ENCODE measurements at regions not wholly inside any gene's neighbourhood (a gene's known extent, or its start where the extent isn't known, plus 50 kb on each side); places are given as distances from the start of the nearest gene placed in this dataset.
"Not testable (repeated sequence)": the region's sequence is repeated elsewhere in the genome, so short reads cannot be mapped to it uniquely, and the experiment has no call there.

DNA sequence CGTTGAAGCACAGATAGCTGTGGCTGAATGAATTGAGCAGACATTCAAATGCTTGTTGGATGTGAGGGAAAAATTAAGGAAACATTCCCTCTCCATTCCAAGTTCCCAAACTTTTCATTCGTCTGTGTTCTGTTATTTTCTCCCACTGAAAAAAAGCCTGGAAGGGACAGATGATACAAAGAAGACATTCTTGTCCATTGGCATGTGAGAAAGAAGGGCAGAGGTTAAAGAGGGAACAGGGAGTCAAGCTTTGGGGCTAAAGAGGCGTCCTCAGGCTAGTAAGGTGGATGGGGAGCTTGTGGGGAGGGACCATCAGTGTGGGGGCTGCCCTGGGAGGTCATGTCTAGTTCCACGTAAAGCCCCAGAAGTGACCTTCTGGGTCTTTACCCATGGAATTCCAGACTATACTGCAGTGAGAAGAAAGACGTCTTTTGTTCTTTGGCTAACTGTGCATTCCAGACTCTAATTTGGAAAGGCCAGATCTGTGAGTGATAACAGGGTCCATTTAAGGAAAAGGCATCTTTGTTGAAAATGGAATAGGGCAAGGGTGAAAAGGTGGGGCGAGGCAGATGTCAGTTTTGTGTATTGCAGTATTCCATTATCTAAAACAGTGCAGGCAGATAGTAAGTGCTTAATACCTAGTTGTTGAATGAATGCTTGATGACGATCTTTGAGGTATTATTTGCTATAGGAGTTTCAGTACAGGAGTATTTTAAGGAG is 117.5 kb downstream of the SOX4 start:
- no peak for DNase-seq

DNA sequence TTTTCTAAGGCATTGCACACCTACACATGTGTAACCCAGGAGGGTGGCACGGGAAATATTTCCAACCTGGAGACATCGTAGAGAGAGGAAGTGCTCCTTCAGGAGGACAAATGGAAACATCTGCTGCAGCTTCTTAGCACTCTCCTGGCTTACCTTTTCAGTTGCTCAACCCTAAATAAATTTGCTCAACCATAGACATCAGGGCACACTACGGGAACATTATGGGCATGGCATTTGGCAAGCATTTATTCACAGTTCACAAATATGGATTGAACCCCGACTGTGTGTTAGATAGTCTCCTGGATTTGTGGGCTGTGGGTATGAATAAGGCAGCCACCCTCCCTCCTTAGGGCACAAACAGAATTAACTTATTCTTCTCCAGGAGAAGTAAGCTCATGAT is 118.7 kb downstream of the SOX4 start:
- DNase-seq = no peak

DNA sequence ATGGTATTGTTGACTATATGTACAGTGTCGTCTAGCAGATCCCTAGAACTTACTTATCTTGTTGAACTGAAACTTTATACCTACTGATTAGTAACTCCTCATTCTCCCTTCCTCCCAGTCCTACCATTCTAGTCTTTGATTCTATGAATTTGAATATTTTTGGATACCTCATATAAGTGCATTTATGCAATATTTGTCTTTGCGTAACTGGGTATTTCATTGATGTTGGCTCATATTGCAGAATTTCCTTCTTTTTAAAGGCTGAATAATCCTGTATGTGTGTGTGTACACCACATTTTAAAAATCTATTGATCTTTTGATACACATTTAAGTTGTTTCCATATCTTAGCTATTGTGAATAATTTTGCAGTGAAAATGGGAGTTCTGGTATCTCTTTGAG is 119.9 kb downstream of the SOX4 start:
- DNase-seq = no peak

DNA sequence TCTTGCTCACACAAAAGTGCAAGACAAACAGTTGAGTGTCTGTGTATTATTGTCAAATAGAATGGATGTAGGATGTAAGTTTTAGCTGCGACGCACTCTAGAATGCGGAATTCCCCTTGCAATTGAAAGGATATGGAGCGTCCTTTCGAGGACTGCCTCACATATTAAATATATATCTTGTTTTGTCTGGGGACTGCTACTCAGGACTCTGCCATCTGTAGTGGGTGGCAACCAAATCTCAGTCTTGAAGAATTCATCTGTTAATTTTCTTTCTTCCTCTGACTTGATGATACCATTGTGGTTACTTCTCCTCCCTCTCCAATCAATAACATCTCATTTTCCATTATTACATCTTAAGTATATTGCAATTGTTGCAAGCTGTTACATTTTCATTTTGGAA is 121.6 kb downstream of the SOX4 start:
- no peak for DNase-seq

DNA sequence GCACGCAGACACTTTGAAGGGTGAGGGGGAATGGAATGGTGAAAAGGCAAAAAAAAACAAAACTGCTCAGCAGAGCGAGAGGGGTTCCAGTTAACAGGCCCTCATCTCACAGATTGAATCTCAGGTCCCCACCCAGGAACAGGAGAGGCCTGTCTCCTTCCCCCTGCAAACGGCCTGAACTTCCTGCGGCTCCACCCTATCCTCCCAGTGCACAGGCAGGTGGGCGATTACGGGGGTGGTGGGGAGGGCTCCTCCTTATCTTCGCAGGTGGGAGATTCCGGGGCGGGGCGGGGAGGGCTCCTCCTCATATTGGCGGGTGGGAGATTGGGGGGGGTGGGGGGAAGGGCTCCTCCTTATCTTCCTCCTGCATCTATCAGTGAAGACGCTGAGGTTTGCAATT is 129.0 kb downstream of the SOX4 start:
- DNase-seq = no peak

DNA sequence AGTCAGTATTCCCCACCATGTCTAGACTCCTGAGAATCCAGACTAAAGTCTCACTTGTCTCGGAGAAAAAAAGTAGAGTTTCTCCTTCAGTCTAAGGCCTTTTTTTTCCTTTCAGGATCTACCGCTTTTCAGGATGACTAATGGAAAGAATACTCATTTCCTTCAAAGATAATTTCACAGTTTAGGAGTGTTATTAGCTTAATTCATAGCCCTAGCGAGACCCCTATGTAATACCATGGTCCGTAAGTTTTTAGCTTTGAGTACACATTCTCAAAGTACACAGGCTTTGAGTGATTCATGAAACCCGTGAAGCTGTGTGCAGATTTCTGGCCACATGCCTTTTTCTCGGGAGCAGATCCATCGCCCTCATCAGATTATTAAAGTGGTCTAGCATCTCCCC is 133.1 kb downstream of the SOX4 start:
- no peak for DNase-seq

DNA sequence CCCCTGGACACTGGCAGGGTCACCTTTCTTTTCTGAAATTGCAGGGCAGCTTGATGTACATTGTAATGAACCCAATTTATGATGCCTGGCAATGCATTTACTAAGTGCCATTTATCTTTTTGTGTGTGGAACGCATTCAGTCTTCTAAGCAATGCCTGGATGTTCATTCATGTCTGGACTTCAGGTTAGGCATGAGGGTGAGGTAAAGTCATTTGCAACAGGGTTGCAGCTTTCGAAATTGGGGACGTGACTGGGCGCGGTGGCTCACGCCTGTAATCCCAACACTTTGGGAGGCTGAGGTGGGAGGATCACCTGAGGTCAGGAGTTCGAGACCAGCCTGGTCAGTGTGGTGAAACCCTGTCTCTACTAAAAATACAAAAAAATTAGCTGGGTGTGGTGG is 134.6 kb downstream of the SOX4 start:
- DNase-seq = no peak

DNA sequence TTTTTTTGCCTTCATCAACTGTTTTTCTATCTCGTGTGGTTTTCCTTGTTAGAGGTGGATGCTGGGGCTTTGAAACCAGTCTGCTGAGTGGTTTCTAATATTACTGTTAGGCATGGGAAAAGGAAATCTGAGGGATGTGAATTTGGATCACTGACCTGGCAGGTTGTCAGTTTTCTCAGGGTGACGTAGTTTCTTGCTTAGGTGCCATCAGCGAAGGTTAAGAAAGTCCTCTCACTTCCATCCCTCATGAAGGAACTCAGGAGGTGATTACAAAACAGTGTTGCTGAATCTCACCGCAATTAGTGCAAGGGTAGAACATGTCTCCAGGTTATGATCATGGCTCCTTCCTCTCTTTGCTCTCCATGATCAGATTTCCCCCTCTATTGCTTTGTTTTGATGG is 135.9 kb downstream of the SOX4 start:
- DNase-seq = no peak

DNA sequence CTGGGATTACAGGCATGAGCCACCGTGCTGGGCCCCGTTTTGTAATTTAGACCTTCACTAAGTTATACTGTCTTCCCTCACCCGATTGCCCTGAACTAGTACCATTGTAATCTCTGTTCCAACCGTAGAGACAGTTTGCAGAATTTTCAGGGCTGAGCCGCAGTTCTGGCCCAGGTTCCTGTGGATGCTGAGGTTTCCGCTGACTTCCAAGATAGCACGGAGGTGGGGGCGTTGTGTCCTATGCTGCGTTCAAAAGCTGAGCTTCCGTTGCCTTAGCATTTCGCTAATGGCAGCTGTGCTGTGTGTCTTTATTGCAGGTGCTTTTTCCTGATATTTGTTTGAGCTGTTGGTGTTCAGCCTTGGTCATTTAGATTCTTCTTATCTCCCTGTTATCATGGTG is 137.0 kb downstream of the SOX4 start:
- DNase-seq = no peak

DNA sequence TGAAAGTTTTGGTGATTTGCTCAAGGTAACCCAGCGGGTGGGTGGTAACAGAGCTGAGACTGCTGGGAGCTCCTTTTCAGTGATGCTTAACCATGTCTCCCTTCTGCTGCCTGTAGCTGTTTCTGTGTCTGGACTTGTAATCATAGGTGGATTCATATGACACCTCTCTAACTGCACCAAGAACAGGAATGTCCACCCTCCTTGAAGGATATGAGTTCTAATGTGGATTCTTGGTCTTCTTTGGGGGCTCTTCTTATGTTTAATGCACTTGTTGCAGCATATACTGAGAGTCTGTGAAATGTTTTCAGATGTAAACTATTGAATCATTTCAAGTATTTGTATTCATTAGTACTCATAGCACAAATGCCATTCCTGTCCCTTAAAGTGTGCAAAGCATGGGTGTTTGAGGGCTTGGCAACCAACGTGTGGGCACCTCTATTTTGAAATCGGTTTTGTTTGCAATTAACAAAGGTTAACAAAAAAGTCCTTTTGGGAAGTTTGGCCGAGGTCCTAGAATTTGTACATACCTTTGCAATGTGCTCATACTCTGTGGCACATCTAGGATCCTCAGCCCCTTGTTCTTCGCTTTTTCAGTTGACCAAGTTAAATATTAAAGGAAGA is 138.0 kb downstream of the SOX4 start:
- DNase-seq = peak; percentile 16

DNA sequence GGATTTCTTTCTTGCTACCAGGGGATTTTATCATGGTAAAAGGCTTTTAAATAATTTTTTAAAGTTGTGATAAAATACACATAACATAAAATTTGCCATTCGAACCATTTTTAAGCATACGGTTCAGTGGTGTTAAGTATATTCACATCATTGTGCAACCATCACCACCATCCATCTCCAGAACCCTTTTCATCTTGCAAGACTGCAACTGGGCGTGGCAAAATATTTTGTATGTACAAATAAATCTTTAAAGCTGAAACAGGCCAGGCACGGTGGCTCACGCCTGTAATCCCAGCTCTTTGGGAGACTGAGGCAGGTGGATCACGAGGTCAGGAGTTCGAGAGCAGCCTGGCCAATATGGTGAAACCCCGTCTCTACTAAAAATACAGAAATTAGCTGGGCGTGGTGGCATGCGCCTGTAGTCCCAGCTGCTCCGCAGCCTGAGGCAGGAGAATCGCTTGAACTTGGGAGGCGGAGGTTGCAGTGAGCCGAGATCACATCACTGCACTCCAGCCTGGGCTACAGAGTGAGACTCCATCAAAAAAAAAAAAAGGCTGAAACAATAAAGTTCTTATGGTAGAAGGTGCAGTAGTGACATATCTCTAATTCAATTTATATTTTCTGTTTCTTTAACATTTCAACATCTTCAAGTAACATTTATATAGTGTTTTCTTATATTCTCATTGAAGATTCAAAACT is 138.6 kb downstream of the SOX4 start:
- not testable (repeated sequence) for DNase-seq

DNA sequence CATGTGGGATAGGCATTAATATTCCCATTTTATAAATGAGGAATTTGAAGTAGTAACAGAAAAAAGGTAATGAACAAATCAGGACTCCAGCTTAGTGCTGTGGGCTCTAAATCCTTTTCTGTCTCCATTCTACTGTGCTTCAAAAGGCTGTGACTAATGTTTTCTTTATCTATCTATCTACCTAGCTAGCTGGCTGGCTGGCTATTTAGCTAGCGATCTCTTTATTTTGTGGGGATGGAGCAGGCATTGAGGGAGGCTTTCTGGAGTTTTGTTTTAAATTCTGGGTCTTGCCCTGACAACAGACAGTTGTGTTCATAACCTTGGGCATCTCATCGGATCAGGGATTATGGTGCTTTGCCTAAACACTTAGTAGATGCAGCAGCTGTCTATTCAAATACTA is 139.2 kb downstream of the SOX4 start:
- no peak for DNase-seq

DNA sequence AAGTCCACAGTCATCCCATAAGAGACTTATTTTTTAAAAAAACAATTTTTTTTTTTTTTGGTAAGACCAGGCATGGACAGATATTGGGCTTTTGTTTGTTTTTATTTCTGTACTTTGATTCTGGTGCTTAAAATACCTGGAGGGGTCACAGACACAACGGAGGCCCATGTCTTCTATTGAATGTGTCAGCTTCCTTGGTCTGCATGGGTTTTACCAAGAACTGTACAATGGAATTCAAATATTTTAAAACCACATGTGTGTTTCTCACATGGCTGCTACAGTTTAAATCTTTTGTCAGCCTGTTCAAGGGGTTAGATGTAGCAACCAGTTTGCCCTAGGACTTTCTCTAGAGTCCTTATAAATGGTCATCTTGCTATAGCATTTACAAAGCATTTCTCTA is 139.8 kb downstream of the SOX4 start:
- no peak for DNase-seq

DNA sequence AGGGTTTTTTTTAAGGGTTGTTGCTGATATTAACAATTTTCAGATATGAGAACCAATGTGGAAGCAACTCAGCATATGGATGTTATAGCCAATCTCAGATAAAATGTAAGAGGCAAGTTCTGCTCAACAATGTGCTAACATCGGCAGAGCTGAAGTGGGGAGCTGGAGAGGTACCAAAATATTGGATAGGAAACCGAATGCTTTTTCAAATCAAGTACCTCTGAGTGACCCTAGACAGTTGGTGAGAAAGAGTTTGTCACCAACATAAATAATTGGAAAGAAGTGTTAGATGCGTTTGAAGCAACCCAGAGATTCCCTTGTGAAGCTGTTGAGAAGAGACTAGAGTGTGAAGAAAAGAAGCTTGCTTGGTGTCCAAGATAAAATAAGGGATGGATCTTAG is 140.7 kb downstream of the SOX4 start:
- no peak for DNase-seq

DNA sequence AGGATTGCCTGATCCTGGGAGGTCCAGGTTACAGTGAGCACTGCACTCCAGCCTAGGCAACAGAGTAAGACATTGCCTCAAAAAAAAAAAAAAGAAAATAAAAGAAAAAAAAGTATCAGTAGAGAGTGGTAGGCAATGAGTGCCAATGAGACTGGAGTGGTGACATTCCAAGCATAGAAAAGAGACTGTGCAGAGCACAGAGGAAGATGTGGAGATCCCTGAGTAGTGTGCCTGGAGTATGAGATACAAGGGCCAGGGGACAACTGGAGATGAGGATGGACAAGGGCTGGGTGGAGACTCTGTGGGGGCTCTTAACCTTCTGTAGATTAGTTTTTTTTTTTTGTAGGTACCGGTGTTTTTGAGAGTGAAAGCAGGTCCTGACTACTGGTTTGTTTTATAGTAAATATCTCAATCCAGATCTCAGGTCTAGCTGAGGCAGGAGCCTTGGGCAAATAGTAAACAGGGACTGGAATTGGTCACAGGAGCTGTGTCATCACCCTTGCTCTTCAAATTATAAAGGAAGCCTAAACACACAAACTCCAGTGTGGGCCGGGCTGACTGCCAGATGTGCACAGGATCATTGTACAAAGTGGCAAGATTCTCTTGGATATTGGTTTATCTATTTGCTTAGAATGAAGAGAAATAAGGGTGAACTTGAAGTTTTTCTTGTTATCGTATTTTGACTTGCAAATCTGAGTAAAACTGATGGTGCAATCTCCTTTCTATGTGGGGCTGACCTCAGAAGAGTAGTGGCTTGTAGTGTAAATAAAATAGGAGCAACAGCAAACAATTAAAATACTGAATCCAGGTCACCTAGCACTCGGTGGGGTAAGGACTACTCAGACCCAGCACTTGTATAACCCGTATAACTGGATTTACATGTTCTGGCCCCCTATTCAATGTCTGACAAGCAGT is 144.9 kb downstream of the SOX4 start:
- DNase-seq = peak; percentile 4

DNA sequence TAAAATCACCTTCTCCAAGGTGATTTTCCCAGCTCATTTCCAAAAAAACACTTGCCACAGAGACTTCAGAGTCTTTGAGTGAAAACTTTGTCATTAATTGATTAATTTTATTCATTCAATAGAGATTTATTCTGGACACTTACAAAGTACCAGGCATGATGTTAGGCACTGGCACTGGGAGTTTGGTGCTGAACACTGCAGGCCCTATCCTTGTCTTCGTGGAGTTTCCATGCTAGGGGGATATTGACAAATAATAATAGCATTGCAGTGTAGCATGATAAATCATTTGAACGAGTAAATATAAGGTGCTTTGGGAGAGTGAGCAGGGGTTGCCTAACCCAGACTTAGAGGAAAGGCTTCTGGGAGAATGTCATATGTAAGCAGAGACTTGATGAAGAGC is 145.7 kb downstream of the SOX4 start:
- no peak for DNase-seq

DNA sequence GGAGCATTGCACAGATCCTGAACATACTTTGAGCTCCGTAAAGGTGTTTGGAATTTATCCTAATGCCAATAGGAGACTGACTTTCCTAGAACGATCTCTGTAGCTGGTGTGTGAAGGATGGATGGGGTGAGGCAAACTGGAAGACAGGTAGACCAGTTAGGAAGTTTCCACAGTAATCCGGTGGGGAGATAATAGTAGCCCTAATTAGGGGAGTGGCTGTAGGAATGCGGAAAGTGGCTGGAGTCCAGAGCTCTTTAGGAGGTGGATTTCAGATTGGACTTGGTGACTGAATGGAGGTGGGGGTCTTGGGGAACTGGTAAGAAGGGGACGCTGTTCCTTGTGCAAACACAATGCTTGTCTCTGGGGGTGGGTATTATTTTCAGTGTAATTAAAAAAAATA is 146.3 kb downstream of the SOX4 start:
- DNase-seq = no peak

DNA sequence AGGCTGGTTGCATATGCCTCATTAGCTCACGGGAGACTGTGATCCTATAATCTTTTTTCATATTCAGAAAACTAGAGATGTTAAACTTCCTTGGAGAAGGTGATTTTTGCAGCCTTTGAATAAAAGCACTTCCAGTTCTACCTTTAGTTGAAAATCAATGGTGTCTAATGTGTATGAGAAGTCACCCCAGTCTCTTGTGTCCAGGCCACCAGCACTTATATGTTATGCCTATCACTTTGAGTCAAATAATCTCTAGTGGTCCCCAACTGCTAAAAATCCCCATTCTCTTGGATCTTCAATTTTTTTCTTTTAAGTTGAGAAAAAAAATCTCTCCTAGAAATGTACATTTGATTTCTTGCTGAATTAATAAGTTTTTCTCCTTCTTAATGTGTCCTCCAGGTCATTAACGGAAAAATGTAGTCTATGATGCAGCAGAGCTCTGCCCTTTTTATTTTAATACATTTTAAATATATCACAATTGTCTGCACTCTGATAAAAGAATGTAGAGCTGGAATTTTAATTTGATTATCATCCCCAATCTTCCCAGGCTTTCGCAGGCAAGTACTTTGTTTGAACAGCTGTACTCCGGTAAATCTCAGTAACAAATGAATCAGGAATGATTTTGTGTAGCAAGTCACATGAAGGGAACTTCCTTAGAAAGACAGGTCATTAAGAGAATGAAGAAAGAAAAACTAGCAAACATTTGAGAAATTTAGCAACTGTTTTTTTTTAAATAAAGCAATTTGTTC is 147.0 kb downstream of the SOX4 start:
- no peak for DNase-seq

DNA sequence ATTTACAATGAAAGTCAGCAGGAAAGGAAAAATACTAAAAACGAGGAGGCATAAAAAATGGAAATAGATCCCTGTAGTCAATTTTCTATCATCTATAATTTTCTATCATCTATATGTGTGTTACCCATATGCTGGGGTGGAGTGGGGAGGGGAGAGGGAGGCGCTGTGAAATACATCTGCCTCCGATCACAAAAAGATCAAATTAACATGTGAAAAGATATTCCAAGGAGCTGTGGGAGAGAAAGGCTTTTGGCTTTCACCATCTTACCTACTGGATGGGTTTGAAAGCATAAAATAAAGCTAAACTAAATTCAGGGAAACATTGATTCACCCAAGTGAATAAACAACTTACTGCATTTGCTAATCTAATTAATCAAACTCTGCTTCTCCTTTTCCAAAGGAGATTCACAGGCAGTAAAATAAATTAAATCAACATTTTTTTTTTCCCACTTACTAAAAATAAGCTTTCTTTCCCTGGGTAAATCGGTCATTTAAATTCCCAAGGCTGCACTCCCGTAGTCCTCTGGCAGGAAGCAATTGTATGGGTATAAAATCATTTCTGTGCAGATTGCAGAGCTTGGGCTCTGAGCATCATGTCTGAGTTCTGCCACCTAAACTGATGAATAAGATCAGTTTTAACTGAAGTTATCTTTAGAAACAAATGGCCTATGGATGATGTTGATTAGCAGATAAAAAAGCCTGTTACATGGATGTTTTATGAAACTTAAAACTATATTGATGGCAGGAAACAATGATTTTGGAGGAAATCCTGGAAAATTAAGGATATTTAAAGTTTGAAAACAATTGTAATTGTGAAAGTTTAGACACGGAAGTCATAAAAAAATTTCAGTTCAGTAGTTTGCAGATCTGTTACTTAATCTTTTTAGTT is 147.9 kb downstream of the SOX4 start:
- no peak for DNase-seq

DNA sequence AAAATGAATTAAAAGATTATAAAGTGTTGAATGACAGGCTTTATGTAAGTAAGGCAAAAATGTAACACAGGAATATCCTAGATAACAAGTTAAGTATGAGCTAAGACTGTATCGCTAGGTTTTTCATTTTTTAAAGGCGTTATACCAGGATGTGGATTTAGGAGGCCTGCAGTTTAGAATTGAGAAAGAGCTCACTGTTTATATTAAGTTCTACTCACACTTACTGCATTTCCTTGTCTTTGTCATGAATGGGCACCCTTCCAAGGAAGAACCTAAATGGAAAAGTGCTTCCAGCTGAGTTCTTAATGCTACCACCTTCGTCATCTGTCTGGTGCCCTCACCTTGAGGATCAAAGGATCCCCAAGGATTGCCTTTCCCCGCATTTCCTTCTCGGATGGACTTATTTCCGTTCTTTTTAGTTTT is 148.7 kb downstream of the SOX4 start:
- DNase-seq = peak; percentile 91

DNA sequence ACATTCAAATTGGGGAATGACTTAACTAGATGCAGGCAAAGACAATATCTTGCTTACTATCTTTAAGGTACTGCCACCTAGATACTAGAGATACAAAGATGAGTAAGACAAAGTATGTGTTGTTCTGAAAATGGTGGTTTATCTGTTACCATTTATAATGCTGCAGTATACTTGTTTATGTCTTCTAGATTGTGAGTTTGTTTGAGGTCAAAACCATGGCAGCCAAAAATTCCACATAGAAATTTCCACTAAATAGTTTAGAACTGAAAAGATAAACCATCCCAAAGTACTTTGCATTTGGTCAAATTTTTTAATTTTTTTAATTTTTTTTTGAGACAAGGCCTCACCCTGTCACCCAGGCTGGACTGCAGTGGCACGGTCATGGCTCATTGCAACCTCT is 150.8 kb downstream of the SOX4 start:
- DNase-seq = no peak

Measured in HCEC 1CT (cell line).